Ovary (tissue), 7 donors: ENCODE measurements at regions not wholly inside any gene's neighbourhood (a gene's known extent, or its start where the extent isn't known, plus 50 kb on each side); places are given as distances from the start of the nearest gene placed in this dataset.

Source experiments
- DNase-seq, 5 donors: peaks; one replicate each; pipeline ENCODE4 v3.0.0-alpha.2; 2019 to 2020
- H3K27ac ChIP-seq, 2 donors: fragments of 200-600 bp; one replicate each; pipeline versions ENCODE4 v1.5.1 to v1.8.0; 2019 to 2022
- H3K27me3 ChIP-seq: fragments of 200-600 bp; one replicate; pipeline ENCODE4 v1.8.0; 2022
- H3K36me3 ChIP-seq: fragments of 200-600 bp; sonication (generic); one replicate; pipeline ENCODE4 v1.5.1; 2019
- H3K4me1 ChIP-seq: one replicate; pipeline ENCODE4 v1.8.1; 2013; ENCODE audit warnings: mild to moderate bottlenecking, moderate library complexity; ENCODE audit not compliant: insufficient read depth
- H3K4me3 ChIP-seq: fragments of 200-600 bp; sonication (generic); one replicate; pipeline ENCODE4 v1.5.1; 2017
- H3K9me3 ChIP-seq, 2 donors: fragments of 200-600 bp in 1 of 2; sonication (generic) in 1 of 2; one replicate each; pipeline versions ENCODE4 v1.5.1 to v1.8.1; 2013 to 2019; ENCODE audit warnings: mild to moderate bottlenecking in 1 of 2, moderate library complexity in 1 of 2
- CTCF ChIP-seq, 3 donors: fragments of 450-650 bp in 2 of 3; fragments of 200-600 bp in 1 of 3; IDR thresholded peaks; one replicate each; pipeline versions ENCODE4 v1.5.1 to v1.8.0; 2016 to 2022; ENCODE audit warnings: antibody characterized with exemption in 3 of 3, mild to moderate bottlenecking in 1 of 3
- EP300 ChIP-seq: sonication (generic); formaldehyde crosslinking; IDR thresholded peaks from one replicate; pipeline ENCODE4 v1.6.1; 2017; ENCODE audit warnings: antibody characterized with exemption
- POLR2A ChIP-seq: fragments of 450-650 bp; IDR thresholded peaks from one replicate; pipeline ENCODE4 v1.6.1; 2017; ENCODE audit warnings: antibody characterized with exemption, mild to moderate bottlenecking, moderate library complexity
- WGBS, 3 donors: extraction: QIAGEN DNeasy Blood & Tissue Kit in 1 of 3; methylation state at CpG; one replicate each; pipeline versions ENCODE4 v1.1.5 to v1.1.7; 2013 to 2017; 5-methylcytosine and 5-hydroxymethylcytosine counted together
- intact Hi-C, 4 donors: fragments of 100-400 bp; cut with DNase I; formaldehyde crosslinking; loops; one replicate each; pipeline versions ENCODE4 v1.11.0 to v1.15.1; 2022 to 2023
- donor health status: DM: no; HTN: no; CAD: no; lungs with moderate emphysema.
- donor health status: DM: no; HTN: no; CAD: no.
- donor health status: Bipolar disorder and iron deficiency.
- donor health status: DM: no; HTN: no; CAD: no.
- donor health status: DM: yes; HTN: yes; CAD: no.

GRCh38 chr9:100927763-100928162 is 100.8 kb upstream of the PLPPR1 start:
- H3K4me3 ChIP-seq = no peak overlapping the region
- DNase-seq = no peak
- no peaks in the 10 kb centered on the region for H3K9me3 ChIP-seq
- no peak overlapping the region for H3K27ac ChIP-seq
- no peaks in the 10 kb centered on the region for H3K4me1 ChIP-seq
- 90 to 92% (median 90%) methylated on average over 2 of the region's 2 CpGs for WGBS, 3 donors
- no peak for TF ChIP-seq EP300
- TF ChIP-seq CTCF (IDR thresholded peaks at IDR 0.05) = no peak
- TF ChIP-seq POLR2A = no peak
- intact Hi-C loops = no loop called here
- H3K27me3 ChIP-seq = no peaks in the 10 kb centered on the region
- no peaks in the 10 kb centered on the region for H3K36me3 ChIP-seq

- intact Hi-C loops = no loop called here
- WGBS, 3 donors = 43 to 66% (median 45%) methylated on average over 2 of the region's 2 CpGs
- H3K27ac ChIP-seq = no peak overlapping the region
These were observed 94.9 kb upstream of the PLPPR1 start for GRCh38 chr9:100933656-100934055.

GRCh38 chr9:100937382-100937781 is 91.1 kb upstream of the PLPPR1 start:
- 63 to 75% (median 66%) methylated on average over 3 of the region's 3 CpGs for WGBS, 3 donors
- DNase-seq = no peak
- Histone ChIP-seq H3K4me1 (no peaks in the 10 kb centered on the region), H3K4me3 (no peak overlapping the region), H3K27ac (no peak overlapping the region), H3K27me3 (no peaks in the 10 kb centered on the region), H3K36me3 (no peaks in the 10 kb centered on the region), H3K9me3 (peaks cover 0 to 4% of the 10 kb centered on the region in 2 donors)
- intact Hi-C loops = no loop called here
- TF ChIP-seq POLR2A (no peak), CTCF (IDR thresholded peaks at IDR 0.05) (no peak), EP300 (no peak)

More at GRCh38 chr9:100933656-100934055, 94.9 kb upstream of the PLPPR1 start:
- Histone ChIP-seq H3K4me1 (no peaks in the 10 kb centered on the region), H3K4me3 (no peak overlapping the region), H3K27me3 (no peaks in the 10 kb centered on the region), H3K36me3 (no peaks in the 10 kb centered on the region), H3K9me3 (peaks cover 0 to 4% of the 10 kb centered on the region in 2 donors)
- no peak for DNase-seq
- TF ChIP-seq EP300 (no peak), CTCF (IDR thresholded peaks at IDR 0.05) (no peak), POLR2A (no peak)

GRCh38 chr9:100938507-100938906 is 90.0 kb upstream of the PLPPR1 start:
- H3K9me3 ChIP-seq = peaks cover 0 to 4% of the 10 kb centered on the region in 2 donors
- H3K4me3 ChIP-seq = no peak overlapping the region
- no peak for DNase-seq
- 78 to 92% (median 85%) methylated on average over 1 of the region's 1 CpG for WGBS, 3 donors
- no peak for TF ChIP-seq POLR2A
- no peak for TF ChIP-seq CTCF (IDR thresholded peaks at IDR 0.05)
- TF ChIP-seq EP300 = no peak
- intact Hi-C loops = no loop called here
- no peaks in the 10 kb centered on the region for H3K4me1 ChIP-seq
- no peak overlapping the region for H3K27ac ChIP-seq
- no peaks in the 10 kb centered on the region for H3K27me3 ChIP-seq
- H3K36me3 ChIP-seq = no peaks in the 10 kb centered on the region

- intact Hi-C loops = no loop called here
- Histone ChIP-seq H3K9me3 (peaks cover 0 to 4% of the 10 kb centered on the region in 2 donors), H3K4me1 (no peaks in the 10 kb centered on the region), H3K4me3 (no peak overlapping the region), H3K27ac (no peak overlapping the region), H3K36me3 (no peaks in the 10 kb centered on the region), H3K27me3 (no peaks in the 10 kb centered on the region)
- TF ChIP-seq CTCF (IDR thresholded peaks at IDR 0.05) (no peak), POLR2A (no peak), EP300 (no peak)
- no peak for DNase-seq
These were observed 88.9 kb upstream of the PLPPR1 start for GRCh38 chr9:100939636-100940035.
